Endothelial cell of umbilical vein (primary cell): ENCODE measurements at regions not wholly inside any gene's neighbourhood (a gene's known extent, or its start where the extent isn't known, plus 50 kb on each side); places are given as distances from the start of the nearest gene placed in this dataset.

Experiments used
- BruUV-seq: library from RNA; stranded (reverse); fragments of 400-500 nt; replicated peaks from 2 replicates; lab custom pipeline; 2021; lab: Mats Ljungman, UMichigan
- CTCF ChIA-PET: fragments of 300-600, 350-600 bp; sonication (Branson Sonifier 250); formaldehyde crosslinking; loops from one replicate; lab custom pipeline; 2021; ENCODE audit warnings: antibody characterized with exemption, inconsistent platforms; lab: Charles Lee
- POLR2A ChIA-PET: fragments of 300-600, 350-600 bp; sonication (Branson Sonifier 250); formaldehyde crosslinking; loops from one replicate; lab custom pipeline; 2021; ENCODE audit warnings: antibody characterized with exemption, inconsistent platforms; lab: Charles Lee
- DNase-seq: peaks from one replicate; pipeline ENCODE4 v3.0.0-alpha.2; 2011; ENCODE audit warnings: low read depth, low spot score
- FAIRE-seq: peaks from 2 replicates; lab custom pipeline; 2011; peaks lifted over from hg19 to GRCh38; lab: Jason Lieb, UNC
- H2AFZ ChIP-seq: 2 replicates; pipeline ENCODE4 v1.6.0; 2012; ENCODE audit warnings: low read depth, low read length, control low read depth, inconsistent platforms
- H3K27ac ChIP-seq: 2 replicates; pipeline ENCODE4 v1.5.1; 2011; ENCODE audit warnings: low read depth, mild to moderate bottlenecking, control low read depth, low read length, moderate library complexity; ENCODE audit not compliant: insufficient read depth
- H3K27me3 ChIP-seq, 2 experiments: 2 replicates each; pipeline versions ENCODE4 v1.6.0 to v1.6.1; 2011; ENCODE audit warnings: low read length in 2 of 2, mixed read lengths in 1 of 2; ENCODE audit not compliant: control insufficient read depth in 2 of 2, insufficient read depth in 2 of 2
- H3K36me3 ChIP-seq, 2 experiments: 2 replicates in 1 of 2; 3 replicates in 1 of 2; pipeline ENCODE4 v1.5.1; 2011; ENCODE audit warnings: low read length in 2 of 2, mild to moderate bottlenecking in 1 of 2, moderate library complexity in 1 of 2; ENCODE audit not compliant: control insufficient read depth in 2 of 2, insufficient read depth in 2 of 2; ENCODE audit errors: extremely low read depth in 1 of 2
- H3K4me1 ChIP-seq: 3 replicates; pipeline ENCODE4 v1.5.1; 2011; ENCODE audit warnings: mild to moderate bottlenecking, low read length; ENCODE audit not compliant: control insufficient read depth, insufficient read depth; ENCODE audit errors: extremely low read depth
- H3K4me2 ChIP-seq: 2 replicates; pipeline ENCODE4 v1.6.1; 2011; ENCODE audit warnings: low read length, control low read depth, mixed read lengths; ENCODE audit not compliant: insufficient read depth
- H3K4me3 ChIP-seq, 3 experiments: fragments of 200-600 bp in 1 of 3; sonication (generic), shearing (Covaris generic) in 1 of 3; replicated peaks in 1 of 3; 2 replicates each; pipeline ENCODE4 v1.5.1; 2011 to 2016; ENCODE audit warnings: control low read depth in 3 of 3, low read length in 3 of 3, mild to moderate bottlenecking in 2 of 3, inconsistent platforms in 1 of 3, low read depth in 1 of 3, moderate library complexity in 1 of 3; ENCODE audit not compliant: insufficient read depth in 1 of 3
- H3K79me2 ChIP-seq: 2 replicates; pipeline ENCODE4 v1.6.0; 2012; ENCODE audit warnings: low read length, inconsistent platforms; ENCODE audit not compliant: control insufficient read depth, insufficient read depth
- H3K9ac ChIP-seq: replicated peaks from 2 replicates; pipeline ENCODE3; 2011; ENCODE audit warnings: low read length, control low read depth; ENCODE audit not compliant: insufficient read depth; ENCODE audit errors: extremely low read depth
- H3K9me1 ChIP-seq: replicated peaks from 3 replicates; pipeline ENCODE4 v1.6.0; 2011; ENCODE audit warnings: mild to moderate bottlenecking, low read length; ENCODE audit not compliant: control insufficient read depth, insufficient read depth; ENCODE audit errors: extremely low read depth
- H3K9me3 ChIP-seq: replicated peaks from 2 replicates; pipeline ENCODE4 v1.5.1; 2012; ENCODE audit warnings: low read length, inconsistent platforms; ENCODE audit not compliant: control insufficient read depth, insufficient read depth
- H4K20me1 ChIP-seq: replicated peaks from 2 replicates; pipeline ENCODE3; 2011; ENCODE audit warnings: mild to moderate bottlenecking, low read length; ENCODE audit not compliant: control insufficient read depth, insufficient read depth; ENCODE audit errors: extremely low read depth
- EZH2 ChIP-seq: IDR thresholded peaks from 2 replicates; pipeline ENCODE4 v1.6.1; 2012; ENCODE audit warnings: borderline replicate concordance, low read depth, mild to moderate bottlenecking, moderate library complexity, low read length, inconsistent platforms; ENCODE audit not compliant: severe bottlenecking
- FOS ChIP-seq: IDR thresholded peaks from 2 replicates; pipeline ENCODE4 v1.6.1; 2011; ENCODE audit warnings: mild to moderate bottlenecking, low read length, moderate library complexity, borderline replicate concordance; ENCODE audit not compliant: insufficient read depth
- JUN ChIP-seq: IDR thresholded peaks from 2 replicates; pipeline ENCODE4 v1.6.1; 2011; ENCODE audit warnings: borderline replicate concordance, low read depth; ENCODE audit not compliant: insufficient read length, insufficient read depth
- MYC ChIP-seq: IDR thresholded peaks from one replicate; pipeline ENCODE4 v1.6.1; 2011; ENCODE audit warnings: mild to moderate bottlenecking, low read depth, low read length
- POLR2A ChIP-seq: IDR thresholded peaks from 2 replicates; pipeline ENCODE4 v1.6.1; 2012; ENCODE audit warnings: low read depth, mild to moderate bottlenecking, control low read depth, low read length
- POLR2AphosphoS5 ChIP-seq: IDR thresholded peaks from 2 replicates; pipeline ENCODE4 v1.6.1; 2012; ENCODE audit warnings: low read depth, mild to moderate bottlenecking, control low read depth, low read length, moderate library complexity; ENCODE audit not compliant: insufficient read depth
- dilution Hi-C: fragments of 300-500 bp; cut with MboI; formaldehyde crosslinking; loops from one replicate; pipeline ENCODE4 v1.15.0; 2019; ENCODE audit warnings: low sequenced_read_pairs; ENCODE audit not compliant: extremely low pct_ligation_motif_present
- intact Hi-C: fragments of 100-400 bp; cut with micrococcal nuclease; formaldehyde crosslinking; loops from one replicate; pipeline ENCODE4 v1.10.0; 2022
- TF ChIP-seq, protein P1 (sequence below), 2 donors: IDR thresholded peaks; 1 replicate in 1 of 2; 2 replicates in 1 of 2; pipeline ENCODE4 v1.5.1; 2011; ENCODE audit warnings: low read length in 2 of 2, mild to moderate bottlenecking in 2 of 2, moderate library complexity in 2 of 2, control low read depth in 1 of 2, inconsistent platforms in 1 of 2, low read depth in 1 of 2; ENCODE audit not compliant: insufficient read depth in 1 of 2; ENCODE audit errors: extremely low read depth in 1 of 2
- TF ChIP-seq, protein P2 (sequence below): IDR thresholded peaks from 2 replicates; pipeline ENCODE4 v1.6.1; 2011; ENCODE audit not compliant: insufficient read depth, insufficient read length

DNA sequence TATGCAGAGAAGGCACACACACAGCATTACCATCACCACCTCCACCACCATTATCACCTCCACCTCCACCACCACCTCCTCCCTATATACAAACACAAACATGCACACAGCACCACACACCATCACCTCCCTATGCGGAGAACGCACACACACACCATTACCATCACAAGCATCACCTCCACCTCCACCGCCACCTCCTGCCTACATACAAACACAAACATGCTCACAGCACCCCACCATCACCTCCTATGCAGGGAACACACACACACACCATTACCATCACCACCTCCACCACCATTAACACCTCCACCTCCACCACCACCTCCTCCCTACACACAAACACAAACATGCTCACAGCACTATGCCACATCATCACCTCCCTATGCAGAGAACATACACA, 236.5 kb upstream of the AFDN start:
- CTCF ChIA-PET = no interaction called here
- DNase-seq = no peak

More for the DNA sequence above, 236.5 kb upstream of the AFDN start:
- H3K27me3 ChIP-seq = no peaks in the 10 kb centered on the region
- no peaks in the 10 kb centered on the region for H3K9me1 ChIP-seq
- no TSS peak for BruUV-seq
- intact Hi-C loops (no loop called here), dilution Hi-C loops (no loop called here)
- POLR2A ChIA-PET = no interaction called here
- H3K9ac ChIP-seq = no peak overlapping the region
- no peaks in the 10 kb centered on the region for H3K9me3 ChIP-seq
- no peaks in the 10 kb centered on the region for H4K20me1 ChIP-seq
- H3K4me3 ChIP-seq = no peak overlapping the region
- no peaks in the 10 kb centered on the region for H3K36me3 ChIP-seq
- FAIRE-seq = no peak
- no peak overlapping the region for H3K4me2 ChIP-seq
- no peaks in the 10 kb centered on the region for H3K79me2 ChIP-seq
- no peak overlapping the region for H3K27ac ChIP-seq
- H3K4me1 ChIP-seq = peaks cover 5% of the 10 kb centered on the region
- no peak for TF ChIP-seq MYC
- no peak for TF ChIP-seq JUN
- TF ChIP-seq, protein P1, sequence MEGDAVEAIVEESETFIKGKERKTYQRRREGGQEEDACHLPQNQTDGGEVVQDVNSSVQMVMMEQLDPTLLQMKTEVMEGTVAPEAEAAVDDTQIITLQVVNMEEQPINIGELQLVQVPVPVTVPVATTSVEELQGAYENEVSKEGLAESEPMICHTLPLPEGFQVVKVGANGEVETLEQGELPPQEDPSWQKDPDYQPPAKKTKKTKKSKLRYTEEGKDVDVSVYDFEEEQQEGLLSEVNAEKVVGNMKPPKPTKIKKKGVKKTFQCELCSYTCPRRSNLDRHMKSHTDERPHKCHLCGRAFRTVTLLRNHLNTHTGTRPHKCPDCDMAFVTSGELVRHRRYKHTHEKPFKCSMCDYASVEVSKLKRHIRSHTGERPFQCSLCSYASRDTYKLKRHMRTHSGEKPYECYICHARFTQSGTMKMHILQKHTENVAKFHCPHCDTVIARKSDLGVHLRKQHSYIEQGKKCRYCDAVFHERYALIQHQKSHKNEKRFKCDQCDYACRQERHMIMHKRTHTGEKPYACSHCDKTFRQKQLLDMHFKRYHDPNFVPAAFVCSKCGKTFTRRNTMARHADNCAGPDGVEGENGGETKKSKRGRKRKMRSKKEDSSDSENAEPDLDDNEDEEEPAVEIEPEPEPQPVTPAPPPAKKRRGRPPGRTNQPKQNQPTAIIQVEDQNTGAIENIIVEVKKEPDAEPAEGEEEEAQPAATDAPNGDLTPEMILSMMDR (IDR thresholded peaks at IDR 0.05; ENCODE audit: extremely low read depth in 1 of 2, insufficient read depth in 1 of 2, low read depth in 1 of 2, low read length in 2 of 2) = no peak
- TF ChIP-seq POLR2AphosphoS5 = no peak
- TF ChIP-seq EZH2 = no peak
- TF ChIP-seq, protein P2, sequence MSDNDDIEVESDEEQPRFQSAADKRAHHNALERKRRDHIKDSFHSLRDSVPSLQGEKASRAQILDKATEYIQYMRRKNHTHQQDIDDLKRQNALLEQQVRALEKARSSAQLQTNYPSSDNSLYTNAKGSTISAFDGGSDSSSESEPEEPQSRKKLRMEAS = no peak
- no peak for TF ChIP-seq FOS
- no peak for TF ChIP-seq POLR2A
- no peak overlapping the region for H2AFZ ChIP-seq
